CD4-positive, alpha-beta memory T cell (primary cell): ENCODE measurements at regions not wholly inside any gene's neighbourhood (a gene's known extent, or its start where the extent isn't known, plus 50 kb on each side); places are given as distances from the start of the nearest gene placed in this dataset.

Experiments used
- CTCF ChIA-PET: fragments of 350-600 bp; sonication (Branson Sonifier 250); formaldehyde crosslinking; loops from one replicate; lab custom pipeline; 2021; ENCODE audit warnings: inconsistent platforms; ENCODE audit not compliant: partially characterized antibody; lab: Charles Lee
- POLR2A ChIA-PET: fragments of 350-600 bp; sonication (Branson Sonifier 250); formaldehyde crosslinking; loops from one replicate; lab custom pipeline; 2021; ENCODE audit not compliant: partially characterized antibody; lab: Charles Lee
- DNase-seq, 5 donors: peaks; one replicate each; pipeline versions ENCODE4 v3.0.0 to v3.0.0-alpha.2; 2020 to 2022; ENCODE audit warnings: mixed read lengths in 1 of 5
- H3K27ac ChIP-seq: one replicate; pipeline ENCODE4 v1.7.0; 2013; ENCODE audit warnings: low read depth, low read length
- H3K27me3 ChIP-seq: 2 replicates; pipeline ENCODE4 v1.7.0; 2013; ENCODE audit warnings: mild to moderate bottlenecking, low read length, moderate library complexity; ENCODE audit not compliant: insufficient read depth
- H3K36me3 ChIP-seq: 2 replicates; pipeline ENCODE4 v1.7.0; 2013; ENCODE audit warnings: mild to moderate bottlenecking, low read length, moderate library complexity; ENCODE audit not compliant: insufficient read depth
- H3K4me1 ChIP-seq: 2 replicates; pipeline ENCODE4 v1.7.0; 2013; ENCODE audit warnings: mild to moderate bottlenecking, low read length, moderate library complexity; ENCODE audit not compliant: insufficient read depth
- H3K4me3 ChIP-seq, 2 donors: one replicate each; pipeline ENCODE4 v1.7.0; 2013; ENCODE audit warnings: low read length in 2 of 2, mild to moderate bottlenecking in 1 of 2
- H3K9me3 ChIP-seq, 2 donors: one replicate each; pipeline ENCODE4 v1.7.0; 2013; ENCODE audit warnings: low read length in 2 of 2, control low read depth in 1 of 2; ENCODE audit not compliant: control insufficient read depth in 1 of 2
- H3K27ac Mint-ChIP-seq, 7 donors: one replicate each; pipeline ENCODE4 v1.8.0; 2020 to 2021; ENCODE audit warnings: mixed read lengths in 7 of 7, mild to moderate bottlenecking in 6 of 7, inconsistent platforms in 3 of 7, moderate library complexity in 3 of 7
- H3K27me3 Mint-ChIP-seq, 2 donors: one replicate each; pipeline ENCODE4 v1.8.0; 2020 to 2021; ENCODE audit warnings: mixed read lengths in 2 of 2
- H3K36me3 Mint-ChIP-seq, 2 donors: one replicate each; pipeline ENCODE4 v1.8.0; 2020 to 2021; ENCODE audit warnings: mixed read lengths in 2 of 2, inconsistent platforms in 1 of 2, mild to moderate bottlenecking in 1 of 2
- H3K4me1 Mint-ChIP-seq, 4 donors: one replicate each; pipeline ENCODE4 v1.8.0; 2020 to 2021; ENCODE audit warnings: mixed read lengths in 4 of 4, mild to moderate bottlenecking in 1 of 4
- H3K4me3 Mint-ChIP-seq, 8 donors: one replicate each; pipeline ENCODE4 v1.8.0; 2020 to 2021; ENCODE audit warnings: mixed read lengths in 8 of 8, mild to moderate bottlenecking in 7 of 8, moderate library complexity in 6 of 8, inconsistent platforms in 3 of 8
- H3K9me3 Mint-ChIP-seq, 8 donors: one replicate each; pipeline ENCODE4 v1.8.0; 2020 to 2021; ENCODE audit warnings: mixed read lengths in 8 of 8, mild to moderate bottlenecking in 5 of 8, inconsistent platforms in 3 of 8, moderate library complexity in 1 of 8
- intact Hi-C: fragments of 100-400 bp; cut with micrococcal nuclease; formaldehyde crosslinking; loops from one replicate; pipeline ENCODE4 v1.15.1; 2023

DNA sequence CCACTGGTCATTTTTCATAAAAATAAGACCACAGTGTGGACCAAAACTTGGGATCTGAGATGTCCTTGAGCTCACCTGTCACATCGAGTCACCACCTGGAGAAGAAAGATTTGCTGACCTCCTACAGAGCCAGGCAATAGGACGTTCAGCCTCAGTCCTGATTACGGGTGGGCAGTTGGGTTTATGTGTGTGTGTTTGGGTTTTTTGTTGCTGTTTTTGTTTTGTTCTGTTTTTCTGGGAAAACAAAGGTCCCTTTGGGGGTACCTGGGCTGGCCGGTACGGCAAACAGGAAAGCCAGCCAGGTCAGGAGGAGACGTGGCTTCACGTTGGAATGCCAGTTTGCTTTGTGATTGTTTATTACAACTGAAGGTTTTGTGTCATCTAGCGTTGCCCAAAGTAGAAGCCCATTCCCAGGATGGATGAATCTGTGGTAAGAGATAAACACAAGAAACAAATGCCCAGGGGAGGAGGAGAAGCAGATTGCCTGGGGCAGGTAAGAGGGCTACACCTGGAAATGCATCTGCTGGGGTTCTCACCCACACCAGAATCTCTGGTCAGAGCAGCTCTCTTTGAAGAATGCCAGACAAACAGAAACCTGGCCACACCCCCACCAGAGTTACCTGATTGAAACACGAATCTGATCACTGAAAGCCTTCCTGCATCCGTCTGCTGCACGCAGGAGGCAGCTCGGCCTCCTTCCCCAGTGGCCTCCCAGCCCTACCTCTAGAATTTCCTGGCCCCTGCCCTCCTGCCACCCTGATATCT, 100.1 kb upstream of the DIO3 start:
- H3K4me3 Mint-ChIP-seq: peak overlapping the region in 1 of 8 donors; percentile 17

GRCh38 chr14:101461891-101462290, 99.4 kb upstream of the DIO3 start:
- ChIA-PET POLR2A (no interaction called here), CTCF (no interaction called here)
- peaks cover 2 to 8% (median 4%) of the 10 kb centered on the region in 4 donors for H3K4me1 Mint-ChIP-seq
- Histone ChIP-seq H3K9me3 (no peaks in the 10 kb centered on the region), H3K36me3 (no peaks in the 10 kb centered on the region), H3K4me1 (no peaks in the 10 kb centered on the region), H3K27me3 (peaks cover 16% of the 10 kb centered on the region), H3K4me3 (no peak overlapping the region), H3K27ac (no peak overlapping the region)
- peaks cover 22 to 23% of the 10 kb centered on the region in 2 donors for H3K27me3 Mint-ChIP-seq
- no peak overlapping the region for H3K4me3 Mint-ChIP-seq
- no peaks in the 10 kb centered on the region for H3K36me3 Mint-ChIP-seq
- no peaks in the 10 kb centered on the region for H3K9me3 Mint-ChIP-seq
- H3K27ac Mint-ChIP-seq: no peak overlapping the region
- intact Hi-C loops: no loop called here
- no peak for DNase-seq

More for the DNA sequence above, 100.1 kb upstream of the DIO3 start:
- H3K27me3 Mint-ChIP-seq: peaks cover 28 to 30% of the 10 kb centered on the region in 2 donors
- Histone ChIP-seq H3K27me3 (peaks cover 24% of the 10 kb centered on the region), H3K9me3 (no peaks in the 10 kb centered on the region), H3K4me3 (no peak overlapping the region), H3K36me3 (no peaks in the 10 kb centered on the region), H3K27ac (no peak overlapping the region), H3K4me1 (no peaks in the 10 kb centered on the region)
- H3K4me1 Mint-ChIP-seq: peaks cover 2 to 14% (median 6%) of the 10 kb centered on the region in 4 donors
- POLR2A ChIA-PET: no interaction called here
- DNase-seq: no peak
- CTCF ChIA-PET: no interaction called here
- intact Hi-C loops: no loop called here
- peaks cover 0 to 3% (median 0%) of the 10 kb centered on the region in 8 donors for H3K9me3 Mint-ChIP-seq
- H3K27ac Mint-ChIP-seq: no peak overlapping the region
- no peaks in the 10 kb centered on the region for H3K36me3 Mint-ChIP-seq

- H3K27ac Mint-ChIP-seq: no peak overlapping the region
- POLR2A ChIA-PET: no interaction called here
- no peak overlapping the region for H3K27ac ChIP-seq
- DNase-seq: no peak
- H3K4me1 ChIP-seq: no peaks in the 10 kb centered on the region
- peaks cover 15% of the 10 kb centered on the region for H3K27me3 ChIP-seq
- H3K9me3 Mint-ChIP-seq: no peaks in the 10 kb centered on the region
- CTCF ChIA-PET: no interaction called here
- no peaks in the 10 kb centered on the region for H3K36me3 Mint-ChIP-seq
- no peaks in the 10 kb centered on the region for H3K9me3 ChIP-seq
- H3K4me1 Mint-ChIP-seq: peaks cover 0 to 6% (median 3%) of the 10 kb centered on the region in 4 donors
- no peaks in the 10 kb centered on the region for H3K36me3 ChIP-seq
- H3K27me3 Mint-ChIP-seq: peaks cover 22% of the 10 kb centered on the region in 2 donors
- no peak overlapping the region for H3K4me3 Mint-ChIP-seq
- H3K4me3 ChIP-seq: no peak overlapping the region
- intact Hi-C loops: no loop called here
Measured at GRCh38 chr14:101462726-101463565, 98.3 kb upstream of the DIO3 start.

DNA sequence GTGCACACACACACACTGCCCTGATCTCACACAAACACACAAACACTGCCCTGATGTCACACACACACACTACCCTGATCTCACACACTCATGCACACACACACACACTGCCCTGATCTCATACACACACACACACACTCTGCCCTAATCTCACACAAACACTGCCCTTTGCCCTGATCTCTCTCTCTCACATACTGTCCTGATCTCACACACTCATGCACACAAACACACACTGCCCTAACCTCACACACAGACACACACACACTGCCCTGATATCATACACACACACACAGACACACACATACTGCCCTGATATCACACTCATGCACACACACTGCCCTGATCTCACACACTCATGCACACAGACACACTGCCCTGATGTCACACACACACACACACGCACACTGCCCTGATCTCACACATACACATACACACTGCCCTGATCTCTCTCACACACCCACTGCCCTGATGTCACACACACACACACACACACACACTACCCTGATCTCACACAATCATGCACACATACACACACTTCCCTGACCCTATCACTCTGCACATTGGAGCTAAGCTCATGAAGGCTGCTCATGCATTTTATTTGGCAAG, 97.6 kb upstream of the DIO3 start:
- H3K9me3 ChIP-seq: no peaks in the 10 kb centered on the region
- intact Hi-C loops: no loop called here
- Mint-ChIP-seq H3K4me1 (peaks cover 0 to 6% (median 3%) of the 10 kb centered on the region in 4 donors), H3K9me3 (no peaks in the 10 kb centered on the region), H3K4me3 (no peak overlapping the region), H3K27me3 (peaks cover 22 to 25% of the 10 kb centered on the region in 2 donors), H3K27ac (no peak overlapping the region), H3K36me3 (no peaks in the 10 kb centered on the region)
- peaks cover 15% of the 10 kb centered on the region for H3K27me3 ChIP-seq
- H3K4me1 ChIP-seq: no peaks in the 10 kb centered on the region
- H3K27ac ChIP-seq: no peak overlapping the region
- no peaks in the 10 kb centered on the region for H3K36me3 ChIP-seq
- no peak for DNase-seq
- no peak overlapping the region for H3K4me3 ChIP-seq
- CTCF ChIA-PET: no interaction called here
- POLR2A ChIA-PET: no interaction called here

GRCh38 chr14:101464310-101464983, 96.8 kb upstream of the DIO3 start:
- Histone ChIP-seq H3K27ac (no peak overlapping the region), H3K27me3 (peaks cover 15% of the 10 kb centered on the region), H3K4me3 (no peak overlapping the region), H3K36me3 (no peaks in the 10 kb centered on the region), H3K4me1 (no peaks in the 10 kb centered on the region), H3K9me3 (no peaks in the 10 kb centered on the region)
- CTCF ChIA-PET: no interaction called here
- H3K27me3 Mint-ChIP-seq: peaks cover 20 to 25% of the 10 kb centered on the region in 2 donors
- no peak overlapping the region for H3K27ac Mint-ChIP-seq
- POLR2A ChIA-PET: no interaction called here
- DNase-seq: no peak
- H3K9me3 Mint-ChIP-seq: peaks cover 0 to 2% (median 0%) of the 10 kb centered on the region in 8 donors
- no peak overlapping the region for H3K4me3 Mint-ChIP-seq
- H3K36me3 Mint-ChIP-seq: no peaks in the 10 kb centered on the region
- peaks cover 0 to 6% (median 3%) of the 10 kb centered on the region in 4 donors for H3K4me1 Mint-ChIP-seq
- intact Hi-C loops: no loop called here

- H3K36me3 Mint-ChIP-seq: no peaks in the 10 kb centered on the region
- intact Hi-C loops: no loop called here
- peaks cover 0 to 2% (median 0%) of the 10 kb centered on the region in 8 donors for H3K9me3 Mint-ChIP-seq
- POLR2A ChIA-PET: no interaction called here
- H3K36me3 ChIP-seq: no peaks in the 10 kb centered on the region
- CTCF ChIA-PET: no interaction called here
- no peaks in the 10 kb centered on the region for H3K9me3 ChIP-seq
- no peak overlapping the region for H3K4me3 ChIP-seq
- peaks cover 20 to 22% of the 10 kb centered on the region in 2 donors for H3K27me3 Mint-ChIP-seq
- H3K27me3 ChIP-seq: peaks cover 11% of the 10 kb centered on the region
- H3K27ac Mint-ChIP-seq: no peak overlapping the region
- H3K4me3 Mint-ChIP-seq: no peak overlapping the region
- H3K4me1 ChIP-seq: no peaks in the 10 kb centered on the region
- peaks cover 0 to 4% (median 2%) of the 10 kb centered on the region in 4 donors for H3K4me1 Mint-ChIP-seq
- DNase-seq: no peak
- H3K27ac ChIP-seq: no peak overlapping the region
Measured at GRCh38 chr14:101464984-101465794, 96.1 kb upstream of the DIO3 start.
